Transverse colon (tissue), 4 donors: ENCODE measurements at regions not wholly inside any gene's neighbourhood (a gene's known extent, or its start where the extent isn't known, plus 50 kb on each side); places are given as distances from the start of the nearest gene placed in this dataset.

Experiments used
- EP300 ChIP-seq: sonication (generic); formaldehyde crosslinking; IDR thresholded peaks from one replicate; pipeline ENCODE4 v1.6.1; 2017; ENCODE audit warnings: antibody characterized with exemption, low read depth
- POLR2A ChIP-seq: fragments of 450-650 bp; IDR thresholded peaks from one replicate; pipeline ENCODE4 v1.6.1; 2016; ENCODE audit warnings: antibody characterized with exemption, mild to moderate bottlenecking, moderate library complexity
- POLR2AphosphoS5 ChIP-seq, 3 donors: sonication (generic); formaldehyde crosslinking; IDR thresholded peaks; one replicate each; pipeline ENCODE4 v1.6.1; 2016; ENCODE audit warnings: antibody characterized with exemption in 3 of 3
- TF ChIP-seq, protein P1 (sequence below), 5 experiments: fragments of 200-600 bp in 3 of 5; fragments of 450-650 bp in 2 of 5; sonication (generic) in 3 of 5; IDR thresholded peaks; 1 replicate in 2 of 5; 2 replicates in 3 of 5; pipeline ENCODE4 v1.5.1; 2016 to 2017; ENCODE audit warnings: antibody characterized with exemption in 5 of 5, inconsistent platforms in 3 of 5, mild to moderate bottlenecking in 2 of 5, moderate library complexity in 1 of 5

DNA sequence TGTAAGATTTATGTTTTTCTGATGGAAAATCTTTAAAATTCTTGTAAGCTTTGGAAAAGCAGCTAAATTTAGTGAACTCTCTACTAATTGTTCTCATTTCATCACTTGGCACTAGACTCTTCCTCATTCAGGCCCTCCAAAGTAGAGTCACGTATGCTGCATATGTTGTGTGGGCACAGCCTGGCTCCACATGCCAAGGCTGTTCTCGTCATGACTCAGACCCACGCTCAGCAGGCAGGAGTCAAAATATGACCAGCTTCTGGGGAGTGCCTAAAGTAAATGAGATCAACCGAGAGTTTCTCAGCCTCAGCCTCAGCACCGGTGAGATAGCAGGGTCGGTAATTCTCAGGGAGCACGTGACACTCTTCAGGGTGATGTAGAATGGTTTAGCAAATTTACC lies 1672.9 kb downstream of the REEP3 start:
- TF ChIP-seq, protein P1, sequence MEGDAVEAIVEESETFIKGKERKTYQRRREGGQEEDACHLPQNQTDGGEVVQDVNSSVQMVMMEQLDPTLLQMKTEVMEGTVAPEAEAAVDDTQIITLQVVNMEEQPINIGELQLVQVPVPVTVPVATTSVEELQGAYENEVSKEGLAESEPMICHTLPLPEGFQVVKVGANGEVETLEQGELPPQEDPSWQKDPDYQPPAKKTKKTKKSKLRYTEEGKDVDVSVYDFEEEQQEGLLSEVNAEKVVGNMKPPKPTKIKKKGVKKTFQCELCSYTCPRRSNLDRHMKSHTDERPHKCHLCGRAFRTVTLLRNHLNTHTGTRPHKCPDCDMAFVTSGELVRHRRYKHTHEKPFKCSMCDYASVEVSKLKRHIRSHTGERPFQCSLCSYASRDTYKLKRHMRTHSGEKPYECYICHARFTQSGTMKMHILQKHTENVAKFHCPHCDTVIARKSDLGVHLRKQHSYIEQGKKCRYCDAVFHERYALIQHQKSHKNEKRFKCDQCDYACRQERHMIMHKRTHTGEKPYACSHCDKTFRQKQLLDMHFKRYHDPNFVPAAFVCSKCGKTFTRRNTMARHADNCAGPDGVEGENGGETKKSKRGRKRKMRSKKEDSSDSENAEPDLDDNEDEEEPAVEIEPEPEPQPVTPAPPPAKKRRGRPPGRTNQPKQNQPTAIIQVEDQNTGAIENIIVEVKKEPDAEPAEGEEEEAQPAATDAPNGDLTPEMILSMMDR (IDR thresholded peaks at IDR 0.05) = no peak
- no peak for TF ChIP-seq EP300
- no peak for TF ChIP-seq POLR2A
- no peak for TF ChIP-seq POLR2AphosphoS5 (IDR thresholded peaks at IDR 0.05)
